Mucosa of descending colon (tissue), 3 donors: ENCODE measurements at regions not wholly inside any gene's neighbourhood (a gene's known extent, or its start where the extent isn't known, plus 50 kb on each side); places are given as distances from the start of the nearest gene placed in this dataset.

Experiments used
- ATAC-seq: fragments of 200-7000 bp; cut with Tn5 transposase; one replicate; pipeline ENCODE4 v1.9.1; 2020; ENCODE audit warnings: mild to moderate bottlenecking, moderate library complexity
- DNase-seq, 3 donors: peaks; one replicate each; pipeline ENCODE4 v3.0.0-alpha.2; 2020
- H3K36me3 ChIP-seq: fragments of 200-600 bp; one replicate; pipeline ENCODE4 v1.8.0; 2021; ENCODE audit warnings: low read depth, mild to moderate bottlenecking
- H3K4me1 ChIP-seq: fragments of 200-600 bp; one replicate; pipeline ENCODE4 v1.8.0; 2021; ENCODE audit warnings: low read depth, mild to moderate bottlenecking
- H3K4me3 ChIP-seq: fragments of 200-600 bp; one replicate; pipeline ENCODE4 v1.8.0; 2021; ENCODE audit warnings: mild to moderate bottlenecking
- H3K9me3 ChIP-seq: fragments of 200-600 bp; one replicate; pipeline ENCODE4 v1.8.0; 2021; ENCODE audit warnings: mild to moderate bottlenecking
- CTCF ChIP-seq: fragments of 200-600 bp; IDR thresholded peaks from one replicate; pipeline ENCODE4 v1.8.0; 2022; ENCODE audit warnings: antibody characterized with exemption, mild to moderate bottlenecking
- intact Hi-C, 2 donors: fragments of 100-400 bp; cut with DNase I in 1 of 2; cut with micrococcal nuclease in 1 of 2; formaldehyde crosslinking; loops; one replicate each; pipeline versions ENCODE4 v1.11.0 to v1.11.1; 2022; cut with DNase I, micrococcal nuclease
- donor health status: DM: no; HTN: no; CAD: no; lungs with moderate emphysema.
- donor health status: DM: no; HTN: no; CAD: no.
- donor health status: DM: no; HTN: yes; CAD: no.

DNA sequence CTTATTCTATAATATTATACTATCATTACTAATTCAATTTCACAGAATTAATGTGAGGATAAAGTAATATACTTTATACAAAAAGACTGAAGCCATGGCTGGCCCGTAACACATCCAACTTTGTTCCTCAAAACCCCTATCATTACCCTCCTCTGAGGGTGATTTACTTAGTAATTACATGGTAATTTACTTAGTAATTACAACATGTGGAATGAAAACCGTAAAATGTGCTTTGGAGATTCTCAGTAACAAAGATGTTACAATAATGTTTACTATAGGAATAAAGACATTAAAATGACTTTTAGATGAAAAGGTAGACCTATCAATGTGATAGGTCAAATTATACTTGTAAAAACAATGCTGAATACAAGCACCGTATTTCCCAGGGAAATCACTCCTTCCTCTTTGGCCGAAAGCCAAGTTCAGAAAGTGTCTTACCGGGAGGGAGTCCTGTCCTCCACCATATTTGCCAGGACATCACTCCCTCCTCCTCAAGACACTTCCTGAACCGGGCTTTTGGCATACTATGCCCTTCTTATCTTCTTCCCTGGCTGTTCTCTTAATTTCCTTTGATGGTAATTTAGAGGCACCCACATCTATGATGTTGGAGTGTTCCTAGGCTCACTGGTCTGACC is 1047.8 kb downstream of the SOCS6 start:
- ATAC-seq (no peak), DNase-seq (no peak)
- H3K4me1 ChIP-seq = no peaks in the 10 kb centered on the region
- no peaks in the 10 kb centered on the region for H3K36me3 ChIP-seq
- intact Hi-C loops = no loop called here
- no peak for TF ChIP-seq CTCF
- H3K9me3 ChIP-seq = no peaks in the 10 kb centered on the region
- no peak overlapping the region for H3K4me3 ChIP-seq

- no peak for TF ChIP-seq CTCF
- DNase-seq (no peak), ATAC-seq (no peak)
- intact Hi-C loops = loop anchor here in 1 of 2 donors (10.0 kb wide), 1 partner anchor 55 kb away; no protein-coding TSS in a partner anchor
- H3K4me3 ChIP-seq = no peak overlapping the region
- no peaks in the 10 kb centered on the region for H3K9me3 ChIP-seq
- H3K36me3 ChIP-seq = no peaks in the 10 kb centered on the region
- no peaks in the 10 kb centered on the region for H3K4me1 ChIP-seq
These were observed 1040.7 kb downstream of the SOCS6 start for GRCh38 chr18:71329563-71329962.

DNA sequence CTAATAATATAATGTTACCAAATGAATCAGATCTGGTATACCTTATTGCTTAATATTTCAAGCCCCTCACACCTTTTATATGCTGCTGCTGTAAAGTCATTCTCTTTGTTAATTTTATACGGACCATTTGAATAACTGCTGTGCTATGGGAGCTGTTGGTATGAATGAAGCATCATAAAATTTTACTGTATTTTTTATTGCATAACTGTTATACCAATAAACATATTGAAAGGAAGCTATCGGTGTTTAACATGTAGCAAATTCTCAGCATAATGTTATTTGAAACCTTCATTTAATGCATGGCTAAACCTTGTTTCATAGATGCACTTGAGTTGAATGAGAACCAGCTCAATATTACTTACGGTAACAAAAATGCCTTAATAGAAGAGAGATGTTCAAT is 1040.3 kb downstream of the SOCS6 start:
- H3K36me3 ChIP-seq = no peaks in the 10 kb centered on the region
- H3K4me1 ChIP-seq = no peaks in the 10 kb centered on the region
- no peak overlapping the region for H3K4me3 ChIP-seq
- no peak for TF ChIP-seq CTCF
- H3K9me3 ChIP-seq = no peaks in the 10 kb centered on the region
- intact Hi-C loops = loop anchor here in 1 of 2 donors (10.0 kb wide), 1 partner anchor 56 kb away; no protein-coding TSS in a partner anchor
- no peak for DNase-seq
- ATAC-seq = no peak

GRCh38 chr18:71327850-71328249 is 1039.0 kb downstream of the SOCS6 start:
- ATAC-seq (peak; percentile 38), DNase-seq (peak in 1 of 3 donors; percentile 3)
- Histone ChIP-seq H3K4me1 (no peaks in the 10 kb centered on the region), H3K4me3 (no peak overlapping the region), H3K36me3 (no peaks in the 10 kb centered on the region), H3K9me3 (no peaks in the 10 kb centered on the region)
- no peak for TF ChIP-seq CTCF
- intact Hi-C loops = loop anchor here in 1 of 2 donors (10.0 kb wide), 1 partner anchor 57 kb away; no protein-coding TSS in a partner anchor

- no peak for ATAC-seq
These were observed 1038.6 kb downstream of the SOCS6 start for GRCh38 chr18:71327441-71327840.

More at GRCh38 chr18:71327441-71327840, 1038.6 kb downstream of the SOCS6 start:
- no peak for DNase-seq
- no peak overlapping the region for H3K4me3 ChIP-seq
- intact Hi-C loops = loop anchor here in 1 of 2 donors (10.0 kb wide), 1 partner anchor 57 kb away; no protein-coding TSS in a partner anchor
- H3K4me1 ChIP-seq = no peaks in the 10 kb centered on the region
- no peaks in the 10 kb centered on the region for H3K36me3 ChIP-seq
- no peak for TF ChIP-seq CTCF
- no peaks in the 10 kb centered on the region for H3K9me3 ChIP-seq
